OCI-LY1 (cell line): ENCODE measurements at regions not wholly inside any gene's neighbourhood (a gene's known extent, or its start where the extent isn't known, plus 50 kb on each side); places are given as distances from the start of the nearest gene placed in this dataset.

ENCODE experiments used
- EZH2 ChIP-seq: fragments of 200-600 bp; sonication (generic), shearing (Covaris generic); IDR thresholded peaks from 2 replicates; pipeline ENCODE4 v1.8.0; 2017; ENCODE audit warnings: borderline replicate concordance, mixed run types, mild to moderate bottlenecking, antibody characterized with exemption, low read length, moderate library complexity, mixed read lengths
- TF ChIP-seq, protein P1 (sequence below): fragments of 200-600 bp; sonication (generic), shearing (Covaris generic); IDR thresholded peaks from 2 replicates; pipeline ENCODE4 v1.5.1; 2017; ENCODE audit warnings: mild to moderate bottlenecking, antibody characterized with exemption, low read length, moderate library complexity, mixed read lengths

DNA sequence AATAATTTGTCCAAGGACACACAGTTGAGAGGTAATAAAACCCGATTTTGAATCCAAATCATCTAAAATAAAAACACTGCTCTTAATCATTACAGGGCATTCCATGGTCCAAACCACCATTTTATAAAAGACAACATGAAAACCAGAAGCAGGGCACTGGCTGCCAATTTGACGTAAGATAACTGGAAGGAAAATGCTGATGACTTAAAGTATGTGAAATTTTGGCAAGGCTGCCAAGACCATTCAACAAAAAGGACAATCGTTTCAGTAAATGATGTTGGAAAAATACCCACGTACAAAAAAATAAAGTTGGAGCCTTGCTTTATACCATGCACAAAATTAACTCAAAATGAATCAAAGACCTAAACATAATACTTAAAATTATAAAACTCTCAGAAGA lies 344.4 kb downstream of the RAPGEF2 start:
- TF ChIP-seq, protein P1, sequence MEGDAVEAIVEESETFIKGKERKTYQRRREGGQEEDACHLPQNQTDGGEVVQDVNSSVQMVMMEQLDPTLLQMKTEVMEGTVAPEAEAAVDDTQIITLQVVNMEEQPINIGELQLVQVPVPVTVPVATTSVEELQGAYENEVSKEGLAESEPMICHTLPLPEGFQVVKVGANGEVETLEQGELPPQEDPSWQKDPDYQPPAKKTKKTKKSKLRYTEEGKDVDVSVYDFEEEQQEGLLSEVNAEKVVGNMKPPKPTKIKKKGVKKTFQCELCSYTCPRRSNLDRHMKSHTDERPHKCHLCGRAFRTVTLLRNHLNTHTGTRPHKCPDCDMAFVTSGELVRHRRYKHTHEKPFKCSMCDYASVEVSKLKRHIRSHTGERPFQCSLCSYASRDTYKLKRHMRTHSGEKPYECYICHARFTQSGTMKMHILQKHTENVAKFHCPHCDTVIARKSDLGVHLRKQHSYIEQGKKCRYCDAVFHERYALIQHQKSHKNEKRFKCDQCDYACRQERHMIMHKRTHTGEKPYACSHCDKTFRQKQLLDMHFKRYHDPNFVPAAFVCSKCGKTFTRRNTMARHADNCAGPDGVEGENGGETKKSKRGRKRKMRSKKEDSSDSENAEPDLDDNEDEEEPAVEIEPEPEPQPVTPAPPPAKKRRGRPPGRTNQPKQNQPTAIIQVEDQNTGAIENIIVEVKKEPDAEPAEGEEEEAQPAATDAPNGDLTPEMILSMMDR, result no peak
- no peak for TF ChIP-seq EZH2
